C4-2B (cell line): ENCODE measurements at regions not wholly inside any gene's neighbourhood (a gene's known extent, or its start where the extent isn't known, plus 50 kb on each side); places are given as distances from the start of the nearest gene placed in this dataset.

Experiments used
- H3K27ac ChIP-seq: fragments of 450-650 bp; 2 replicates; pipeline ENCODE4 v1.5.1; 2017
- CTCF ChIP-seq: fragments of 450-650 bp; conservative IDR thresholded peaks from 2 replicates; pipeline ENCODE4 v1.5.1; 2017; ENCODE audit warnings: mild to moderate bottlenecking
- ZFX ChIP-seq: fragments of 450-650 bp; IDR thresholded peaks from 2 replicates; pipeline ENCODE4 v1.6.1; 2017

DNA sequence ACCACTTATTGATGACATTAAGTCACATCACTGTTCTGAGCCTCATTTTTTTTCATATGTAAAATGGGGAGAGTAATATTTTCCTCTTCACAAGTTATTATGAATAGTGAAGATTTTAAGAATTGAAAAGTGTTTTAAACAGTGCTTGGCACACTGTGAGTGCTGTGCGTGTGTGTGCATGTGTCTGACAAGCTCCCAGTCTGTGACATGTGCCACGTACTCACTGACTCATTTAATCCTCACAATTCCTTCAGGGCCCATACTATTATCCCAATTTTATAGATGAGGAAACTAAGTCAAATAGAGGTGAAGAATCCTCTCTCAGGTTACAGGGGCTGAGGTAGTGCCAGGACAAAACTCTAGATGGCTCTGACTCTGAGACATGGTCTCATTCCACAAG is 114.1 kb upstream of the NWD2 start:
- no peak overlapping the region for H3K27ac ChIP-seq
- TF ChIP-seq ZFX, result no peak
- TF ChIP-seq CTCF, result no peak

DNA sequence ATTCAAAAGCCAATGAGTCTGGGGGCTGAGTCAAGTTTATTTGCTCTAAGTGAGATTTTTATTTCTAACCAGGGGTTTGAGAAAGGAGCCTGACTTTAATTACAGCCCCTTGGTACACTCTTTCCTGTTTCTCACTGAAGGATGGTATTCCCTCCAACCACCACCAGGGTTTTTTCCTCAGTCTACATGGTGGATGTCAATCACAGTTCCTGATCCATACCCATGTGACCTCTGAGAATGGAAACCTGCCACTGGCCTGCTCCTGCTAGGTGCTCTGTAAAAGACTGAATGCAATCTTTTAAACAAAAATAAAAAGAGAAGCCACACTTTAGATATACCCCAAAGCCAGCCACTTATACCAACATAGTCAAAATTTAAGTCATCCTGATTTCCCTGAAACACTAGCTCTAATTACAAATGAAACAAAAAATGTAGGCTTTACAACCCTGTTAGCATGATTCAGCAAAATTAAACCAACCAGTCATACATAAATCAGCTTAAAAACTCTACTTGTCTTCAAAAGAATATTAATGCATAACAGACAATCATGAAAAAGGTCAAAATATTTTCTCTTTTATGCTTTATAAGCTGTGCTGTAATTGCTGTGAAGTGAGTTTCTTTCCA is 112.1 kb upstream of the NWD2 start:
- TF ChIP-seq CTCF (peak; percentile 24), ZFX (no peak)
- no peak overlapping the region for H3K27ac ChIP-seq

GRCh38 chr4:37132975-37133360 is 111.6 kb upstream of the NWD2 start:
- no peak overlapping the region for H3K27ac ChIP-seq
- TF ChIP-seq CTCF, result no peak
- TF ChIP-seq ZFX, result no peak

GRCh38 chr4:37138019-37138653 is 106.4 kb upstream of the NWD2 start:
- TF ChIP-seq CTCF (no peak), ZFX (no peak)
- H3K27ac ChIP-seq, result no peak overlapping the region

DNA sequence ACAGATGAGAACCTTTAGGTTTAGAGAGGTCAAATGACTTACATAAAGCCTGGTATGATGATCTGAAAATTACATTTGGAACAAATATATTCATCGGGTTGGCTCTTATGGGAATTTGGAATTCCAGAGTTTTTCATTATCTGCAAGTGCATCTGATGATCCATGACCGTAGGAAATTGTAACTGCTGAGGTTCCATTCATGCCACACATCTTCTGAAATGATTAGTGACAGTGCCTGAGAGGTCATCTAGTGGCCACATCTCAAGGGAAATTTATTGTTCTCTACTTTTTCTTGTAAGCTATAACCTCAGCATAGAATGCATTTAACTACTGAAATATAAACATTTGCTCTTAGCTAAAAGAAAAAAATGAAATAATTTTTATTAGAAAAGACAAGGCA is 105.8 kb upstream of the NWD2 start:
- no peak overlapping the region for H3K27ac ChIP-seq
- no peak for TF ChIP-seq ZFX

DNA sequence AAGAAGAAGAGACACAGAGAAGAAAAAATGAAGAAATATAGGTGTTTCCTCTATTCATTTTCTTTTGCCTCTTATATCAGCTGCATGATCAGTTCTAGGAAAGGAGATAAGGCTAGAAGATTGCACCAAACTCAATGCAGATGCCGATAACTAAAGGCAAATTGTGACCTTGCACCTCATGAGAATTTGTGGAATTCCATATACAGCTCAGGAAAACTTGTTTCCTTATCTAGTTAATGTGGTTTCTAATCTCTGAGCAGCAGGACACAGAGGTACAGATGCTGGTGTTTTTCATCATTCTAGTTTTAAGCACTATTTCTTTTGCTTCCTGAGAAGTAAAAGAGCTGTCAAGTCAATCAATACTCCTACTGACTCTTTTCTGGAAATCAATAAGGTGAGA is 104.6 kb upstream of the NWD2 start:
- TF ChIP-seq CTCF (no peak), ZFX (no peak)
- H3K27ac ChIP-seq, result no peak overlapping the region

GRCh38 chr4:37146260-37146659 is 98.3 kb upstream of the NWD2 start:
- TF ChIP-seq ZFX (no peak), CTCF (no peak)

DNA sequence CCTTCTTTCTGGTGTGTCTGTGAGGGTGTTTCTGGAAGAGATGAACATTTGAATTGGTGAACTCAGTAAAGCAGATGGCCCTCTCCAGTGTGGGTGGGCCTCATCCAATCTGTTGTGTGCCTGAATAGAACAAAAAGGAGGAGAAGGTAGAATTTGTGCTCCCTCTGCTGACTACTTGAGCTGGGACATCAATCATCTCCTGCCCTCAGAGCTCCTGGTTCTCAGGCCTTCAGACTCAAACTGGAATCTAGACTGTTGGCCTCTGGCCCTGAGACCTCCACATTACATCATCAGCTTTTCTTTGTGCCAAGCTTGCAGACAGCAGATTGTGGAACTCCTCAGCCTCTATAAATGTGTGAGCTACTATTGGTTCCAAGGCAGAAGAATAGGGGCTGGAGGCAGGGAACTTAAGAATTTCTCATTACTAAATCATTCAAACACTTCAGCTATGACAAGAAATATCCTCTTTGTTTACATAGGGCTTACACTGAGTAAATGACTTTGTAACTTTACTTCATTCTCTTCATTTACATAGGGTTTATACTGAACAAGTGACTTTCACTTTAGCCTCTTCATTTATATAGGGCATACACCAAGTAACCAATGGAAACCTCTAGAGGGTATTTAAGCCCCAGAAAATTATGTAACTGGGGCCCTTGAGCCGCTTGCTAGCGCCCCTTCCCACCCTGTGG is 86.9 kb upstream of the NWD2 start:
- TF ChIP-seq CTCF, result peak; percentile 11; the same call in 1 of the 2 replicates
- TF ChIP-seq ZFX, result no peak
- H3K27ac ChIP-seq, result no peak overlapping the region

More at GRCh38 chr4:37146260-37146659, 98.3 kb upstream of the NWD2 start:
- no peak overlapping the region for H3K27ac ChIP-seq
